ENCODE measurements at regions not wholly inside any gene's neighbourhood (a gene's known extent, or its start where the extent isn't known, plus 50 kb on each side); places are given as distances from the start of the nearest gene placed in this dataset.

DNA sequence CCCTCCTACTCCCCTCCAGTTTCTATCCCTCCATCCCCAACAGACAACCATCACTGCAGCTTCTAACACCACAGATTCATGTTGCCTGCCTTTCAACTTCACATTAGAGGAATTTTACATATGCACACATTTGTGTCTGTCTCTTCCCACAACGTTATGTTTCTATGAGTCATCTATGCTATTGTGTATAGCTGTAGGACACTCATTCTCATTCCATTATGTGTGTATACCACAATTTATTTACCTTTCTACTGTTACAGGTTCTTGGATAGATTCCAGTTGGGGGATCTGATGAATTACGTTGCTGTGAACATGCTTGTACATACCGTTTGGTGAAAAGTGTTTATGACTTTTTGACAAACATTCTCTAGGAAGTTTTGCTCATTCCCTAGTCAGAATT, 58.8 kb upstream of the TRPC3 start (continued):
- TF ChIP-seq, protein P1, sequence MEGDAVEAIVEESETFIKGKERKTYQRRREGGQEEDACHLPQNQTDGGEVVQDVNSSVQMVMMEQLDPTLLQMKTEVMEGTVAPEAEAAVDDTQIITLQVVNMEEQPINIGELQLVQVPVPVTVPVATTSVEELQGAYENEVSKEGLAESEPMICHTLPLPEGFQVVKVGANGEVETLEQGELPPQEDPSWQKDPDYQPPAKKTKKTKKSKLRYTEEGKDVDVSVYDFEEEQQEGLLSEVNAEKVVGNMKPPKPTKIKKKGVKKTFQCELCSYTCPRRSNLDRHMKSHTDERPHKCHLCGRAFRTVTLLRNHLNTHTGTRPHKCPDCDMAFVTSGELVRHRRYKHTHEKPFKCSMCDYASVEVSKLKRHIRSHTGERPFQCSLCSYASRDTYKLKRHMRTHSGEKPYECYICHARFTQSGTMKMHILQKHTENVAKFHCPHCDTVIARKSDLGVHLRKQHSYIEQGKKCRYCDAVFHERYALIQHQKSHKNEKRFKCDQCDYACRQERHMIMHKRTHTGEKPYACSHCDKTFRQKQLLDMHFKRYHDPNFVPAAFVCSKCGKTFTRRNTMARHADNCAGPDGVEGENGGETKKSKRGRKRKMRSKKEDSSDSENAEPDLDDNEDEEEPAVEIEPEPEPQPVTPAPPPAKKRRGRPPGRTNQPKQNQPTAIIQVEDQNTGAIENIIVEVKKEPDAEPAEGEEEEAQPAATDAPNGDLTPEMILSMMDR (IDR thresholded peaks at IDR 0.05; ENCODE audit: control extremely low read depth in 1 of 3, insufficient read depth in 1 of 3, low read depth in 1 of 3, low read length in 3 of 3), result no peak
- TF ChIP-seq EGR1 (IDR thresholded peaks at IDR 0.05; ENCODE audit: borderline replicate concordance, low read depth, low read length), result no peak

Data from H1 (cell line).